ENCODE measurements at regions not wholly inside any gene's neighbourhood (a gene's known extent, or its start where the extent isn't known, plus 50 kb on each side); places are given as distances from the start of the nearest gene placed in this dataset.

GRCh38 chr10:118475214-118475613 lies 120.2 kb downstream of the PRLHR start:
- Histone ChIP-seq H3K4me1 (replicated peaks in 1 of 2; ENCODE audit: control insufficient read depth in 2 of 2, insufficient read depth in 2 of 2, low read length in 2 of 2) (no peaks in the 10 kb centered on the region; a peak in 2 of 5 replicates), H3K79me2 (ENCODE audit: control insufficient read depth, insufficient read depth, low read length) (no peaks in the 10 kb centered on the region), H3K4me3 (no peak overlapping the region), H3K27ac (ENCODE audit: extremely low read depth, low read depth, low read length) (no peak overlapping the region), H3K9me1 (ENCODE audit: control insufficient read depth, insufficient read depth, low read length) (no peaks in the 10 kb centered on the region), H3K27me3 (ENCODE audit: control insufficient read depth in 2 of 2, insufficient read depth in 2 of 2, low read length in 2 of 2) (no peaks in the 10 kb centered on the region), H3K36me3 (ENCODE audit: control insufficient read depth, insufficient read depth, low read length) (no peaks in the 10 kb centered on the region), H3K9me3 (replicated peaks; ENCODE audit: control insufficient read depth, insufficient read depth, low read depth, low read length) (no peaks in the 10 kb centered on the region; the same call in 1 of the 2 replicates), H3K9ac (ENCODE audit: insufficient read depth in 1 of 2, low read depth in 2 of 2, low read length in 2 of 2) (no peak overlapping the region), H4K20me1 (replicated peaks; ENCODE audit: control insufficient read depth, insufficient read depth, low read length) (no peaks in the 10 kb centered on the region), H2AFZ (ENCODE audit: low read depth, low read length) (no peak overlapping the region), H3K4me2 (ENCODE audit: insufficient read depth, low read length) (no peak overlapping the region)
- intact Hi-C loops (cut with micrococcal nuclease): no loop called here
- ChIA-PET POLR2A (no interaction called here), CTCF (ENCODE audit: low intra/inter-chr PET ratio) (no interaction called here)
- FAIRE-seq (no peak), DNase-seq (ENCODE audit: extremely low read depth in 1 of 4, low spot score in 3 of 4) (no peak), ATAC-seq (no peak)
- BruUV-seq (replicated peaks): no TSS peak
- in situ Hi-C loops (cut with MboI): no loop called here
- WGBS (ENCODE audit: insufficient coverage, low coverage, missing lambda C conversion rate): 14% methylated on average over 6 of the region's 6 CpGs
- no peak for TF ChIP-seq MAFK (IDR thresholded peaks at IDR 0.05; ENCODE audit: low read length)
- TF ChIP-seq TAF7 (tag; IDR thresholded peaks at IDR 0.05): no peak
- peak; percentile 12; the same call in 1 of the 2 replicates for TF ChIP-seq REST (IDR thresholded peaks at IDR 0.05; ENCODE audit: borderline replicate concordance)
- no peak for TF ChIP-seq REST (CRISPR knock-in tag; IDR thresholded peaks at IDR 0.05; ENCODE audit: low read depth)
- no peak for TF ChIP-seq ARID3A (IDR thresholded peaks at IDR 0.05; ENCODE audit: borderline replicate concordance, low read depth, low read length)
- TF ChIP-seq HOXB6 (CRISPR knock-in tag; IDR thresholded peaks at IDR 0.05; ENCODE audit: borderline replicate concordance): no peak
- no peak for TF ChIP-seq ELF4 (CRISPR knock-in tag; IDR thresholded peaks at IDR 0.05)
- TF ChIP-seq DEAF1 (CRISPR knock-in tag; IDR thresholded peaks at IDR 0.05): no peak

Data from K562 (cell line).